GM18526 (cell line): ENCODE measurements at regions not wholly inside any gene's neighbourhood (a gene's known extent, or its start where the extent isn't known, plus 50 kb on each side); places are given as distances from the start of the nearest gene placed in this dataset.

ENCODE experiments used
- POLR2A ChIP-seq: IDR thresholded peaks from 3 replicates; pipeline ENCODE4 v1.6.1; 2011; ENCODE audit not compliant: insufficient read length; ENCODE audit errors: extremely low read depth

DNA sequence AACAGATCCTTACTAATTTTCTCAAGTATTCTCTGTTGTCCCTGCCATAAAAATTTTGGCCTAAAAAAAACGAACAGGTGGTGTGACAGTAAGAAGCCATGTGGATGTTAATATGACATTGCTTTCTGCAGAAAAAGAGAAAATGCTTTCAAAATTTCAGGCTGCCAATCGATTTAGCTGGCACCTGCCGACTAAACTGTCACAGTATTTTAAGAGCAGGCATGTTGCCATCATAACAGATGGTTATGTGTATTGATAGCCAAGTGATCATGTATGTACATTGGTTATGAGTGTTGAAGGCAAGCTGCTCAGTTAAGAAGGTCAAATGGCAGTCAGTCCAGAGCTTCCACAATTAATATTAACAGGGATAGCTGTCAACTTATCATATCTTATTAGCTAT lies 1017.0 kb downstream of the MRPL39 start:
- TF ChIP-seq POLR2A = no peak

DNA sequence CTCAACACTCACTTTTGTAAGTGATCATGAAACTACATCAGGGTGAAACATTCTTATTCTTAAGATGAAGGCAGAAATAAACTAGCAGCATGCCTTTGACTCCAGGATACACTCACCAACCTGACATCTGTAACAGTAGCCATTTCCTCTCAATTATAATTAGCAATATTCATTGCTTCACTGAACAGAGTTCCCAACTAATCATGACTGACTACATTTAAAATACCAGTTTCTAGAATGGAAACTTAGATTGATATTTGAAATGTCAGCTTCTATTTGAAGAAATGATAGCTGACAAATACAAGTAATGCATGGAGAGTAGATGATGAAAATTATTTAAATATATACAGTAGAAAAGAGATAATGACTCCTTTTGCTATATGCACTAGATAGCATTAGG lies 1023.8 kb downstream of the MRPL39 start:
- TF ChIP-seq POLR2A = no peak

GRCh38 chr21:24577301-24577700 lies 1030.0 kb downstream of the MRPL39 start:
- no peak for TF ChIP-seq POLR2A

GRCh38 chr21:24561291-24561690 lies 1046.0 kb downstream of the MRPL39 start:
- no peak for TF ChIP-seq POLR2A

- TF ChIP-seq POLR2A = no peak
These were observed 1054.8 kb downstream of the MRPL39 start for GRCh38 chr21:24552491-24552890.

GRCh38 chr21:24545807-24546361 lies 1061.4 kb downstream of the MRPL39 start:
- no peak for TF ChIP-seq POLR2A

DNA sequence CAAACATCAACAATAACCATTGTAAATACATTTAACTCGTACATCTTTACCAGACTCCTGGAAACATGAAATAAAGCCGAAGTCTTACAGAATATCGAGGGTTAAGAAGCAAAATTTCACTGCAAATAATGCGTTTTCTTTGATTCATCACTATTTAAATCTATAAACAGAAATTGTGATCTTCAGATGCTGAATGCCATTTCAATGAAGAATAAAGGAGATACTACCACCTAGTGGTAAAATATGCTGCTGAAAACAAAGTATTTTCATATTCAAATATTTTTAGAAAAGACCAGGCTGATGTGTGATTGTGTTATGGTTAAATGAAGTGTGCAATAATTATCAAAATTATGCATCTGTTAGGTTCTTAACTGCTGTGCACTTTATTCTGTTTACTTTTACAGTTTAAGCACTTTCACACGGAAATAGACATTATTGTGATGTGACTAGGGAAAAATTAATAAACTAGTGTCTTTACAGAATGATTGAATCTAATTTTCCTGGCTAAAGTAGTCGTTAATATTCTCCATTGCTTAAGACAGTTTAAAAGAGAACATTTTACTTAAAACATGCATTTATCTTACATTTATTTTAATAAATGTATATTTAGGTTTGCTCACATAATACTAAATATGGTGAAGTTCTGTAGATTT lies 1093.1 kb downstream of the MRPL39 start:
- TF ChIP-seq POLR2A = no peak

- TF ChIP-seq POLR2A = no peak
These were observed 1098.2 kb downstream of the MRPL39 start for GRCh38 chr21:24509131-24509530.

- no peak for TF ChIP-seq POLR2A
These were observed 1120.3 kb downstream of the MRPL39 start for GRCh38 chr21:24486973-24487372.

- no peak for TF ChIP-seq POLR2A
These were observed 1136.4 kb downstream of the MRPL39 start for GRCh38 chr21:24470852-24471251.

DNA sequence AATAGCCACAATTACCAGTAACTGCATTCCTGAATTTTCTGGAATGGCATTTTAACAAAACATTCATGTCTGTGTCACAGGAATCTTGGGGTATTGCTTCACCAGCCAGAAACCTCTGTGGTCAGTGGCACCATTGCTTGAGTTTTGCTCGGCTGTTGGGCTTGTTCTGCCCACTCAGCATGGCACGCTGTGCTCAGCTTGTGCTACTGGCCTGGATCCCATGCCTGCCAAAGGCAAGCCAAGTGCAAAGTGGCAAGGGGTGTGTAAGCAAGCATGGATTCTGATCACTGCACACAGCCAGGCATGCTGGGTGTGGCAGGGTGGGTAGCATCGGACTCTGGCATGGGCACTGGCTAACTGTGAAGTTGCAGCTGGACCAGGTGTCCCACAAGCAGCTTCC lies 1150.9 kb downstream of the MRPL39 start:
- no peak for TF ChIP-seq POLR2A

GRCh38 chr21:24450119-24450518 lies 1157.2 kb downstream of the MRPL39 start:
- no peak for TF ChIP-seq POLR2A

GRCh38 chr21:24445517-24445916 lies 1161.8 kb downstream of the MRPL39 start:
- TF ChIP-seq POLR2A = no peak

- TF ChIP-seq POLR2A = no peak
These were observed 1162.5 kb downstream of the MRPL39 start for GRCh38 chr21:24444736-24445135.

GRCh38 chr21:24436236-24436635 lies 1171.0 kb downstream of the MRPL39 start:
- no peak for TF ChIP-seq POLR2A

- TF ChIP-seq POLR2A = no peak
These were observed 1178.6 kb downstream of the MRPL39 start for GRCh38 chr21:24428591-24429199.

DNA sequence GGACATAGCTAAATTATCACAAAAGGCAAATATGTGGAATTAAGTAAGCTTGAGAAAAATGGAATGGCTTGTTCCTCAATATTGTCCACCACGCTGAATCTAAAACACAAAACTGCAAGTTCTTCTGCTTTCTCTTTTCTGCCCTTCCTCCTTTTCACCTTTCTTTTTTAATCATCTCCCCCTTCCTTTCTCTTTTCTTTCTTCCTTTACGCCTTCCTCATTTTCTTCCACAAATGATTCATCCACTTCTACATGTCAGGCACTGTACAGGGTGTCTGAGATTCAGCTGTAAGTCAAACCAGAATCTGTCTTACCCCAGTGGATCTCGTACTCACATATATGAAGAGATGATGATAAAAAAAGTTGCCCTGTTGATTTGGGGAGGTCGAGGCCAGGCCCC lies 1182.5 kb downstream of the MRPL39 start:
- TF ChIP-seq POLR2A = no peak
